ENCODE measurements at regions not wholly inside any gene's neighbourhood (a gene's known extent, or its start where the extent isn't known, plus 50 kb on each side); places are given as distances from the start of the nearest gene placed in this dataset.

GRCh38 chr13:99867535-99868257 is 103.9 kb downstream of the ZIC5 start:
- Histone ChIP-seq H3K36me3 (no peaks in the 10 kb centered on the region), H3K4me3 (no peak overlapping the region), H3K27ac (no peak overlapping the region), H3K4me1 (no peaks in the 10 kb centered on the region), H3K9me3 (no peaks in the 10 kb centered on the region), H3K27me3 (no peaks in the 10 kb centered on the region)
- intact Hi-C loops (cut with DNase I), result no loop called here
- DNase-seq (no peak), ATAC-seq (no peak)
- TF ChIP-seq, protein P1, sequence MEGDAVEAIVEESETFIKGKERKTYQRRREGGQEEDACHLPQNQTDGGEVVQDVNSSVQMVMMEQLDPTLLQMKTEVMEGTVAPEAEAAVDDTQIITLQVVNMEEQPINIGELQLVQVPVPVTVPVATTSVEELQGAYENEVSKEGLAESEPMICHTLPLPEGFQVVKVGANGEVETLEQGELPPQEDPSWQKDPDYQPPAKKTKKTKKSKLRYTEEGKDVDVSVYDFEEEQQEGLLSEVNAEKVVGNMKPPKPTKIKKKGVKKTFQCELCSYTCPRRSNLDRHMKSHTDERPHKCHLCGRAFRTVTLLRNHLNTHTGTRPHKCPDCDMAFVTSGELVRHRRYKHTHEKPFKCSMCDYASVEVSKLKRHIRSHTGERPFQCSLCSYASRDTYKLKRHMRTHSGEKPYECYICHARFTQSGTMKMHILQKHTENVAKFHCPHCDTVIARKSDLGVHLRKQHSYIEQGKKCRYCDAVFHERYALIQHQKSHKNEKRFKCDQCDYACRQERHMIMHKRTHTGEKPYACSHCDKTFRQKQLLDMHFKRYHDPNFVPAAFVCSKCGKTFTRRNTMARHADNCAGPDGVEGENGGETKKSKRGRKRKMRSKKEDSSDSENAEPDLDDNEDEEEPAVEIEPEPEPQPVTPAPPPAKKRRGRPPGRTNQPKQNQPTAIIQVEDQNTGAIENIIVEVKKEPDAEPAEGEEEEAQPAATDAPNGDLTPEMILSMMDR (IDR thresholded peaks at IDR 0.05), result no peak

DNA sequence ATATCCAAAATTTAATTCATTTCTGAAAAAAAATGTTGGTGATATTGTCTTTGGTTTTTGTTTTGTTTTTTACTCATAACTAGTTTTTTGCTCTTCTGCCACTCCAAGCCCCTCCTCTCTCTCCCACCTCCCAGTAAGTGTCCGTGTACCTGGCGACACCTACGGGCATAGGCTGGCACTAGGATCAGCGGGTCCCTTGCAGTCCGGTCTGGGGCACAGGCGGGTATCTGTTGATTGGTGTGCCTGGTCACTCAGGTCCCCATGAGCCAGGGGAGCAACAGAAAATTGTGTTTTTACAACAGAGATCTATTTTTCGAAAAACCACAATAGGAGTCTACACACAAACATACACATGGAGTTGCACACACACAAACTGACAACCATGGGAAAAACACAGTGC is 104.8 kb downstream of the ZIC5 start:
- ATAC-seq (no peak), DNase-seq (no peak)
- H3K36me3 ChIP-seq, result no peaks in the 10 kb centered on the region
- no peak overlapping the region for H3K27ac ChIP-seq
- H3K4me3 ChIP-seq, result no peak overlapping the region
- TF ChIP-seq, protein P1 (IDR thresholded peaks at IDR 0.05), result no peak
- no peaks in the 10 kb centered on the region for H3K9me3 ChIP-seq
- H3K4me1 ChIP-seq, result no peaks in the 10 kb centered on the region
- intact Hi-C loops (cut with DNase I), result no loop called here
- H3K27me3 ChIP-seq, result no peaks in the 10 kb centered on the region

DNA sequence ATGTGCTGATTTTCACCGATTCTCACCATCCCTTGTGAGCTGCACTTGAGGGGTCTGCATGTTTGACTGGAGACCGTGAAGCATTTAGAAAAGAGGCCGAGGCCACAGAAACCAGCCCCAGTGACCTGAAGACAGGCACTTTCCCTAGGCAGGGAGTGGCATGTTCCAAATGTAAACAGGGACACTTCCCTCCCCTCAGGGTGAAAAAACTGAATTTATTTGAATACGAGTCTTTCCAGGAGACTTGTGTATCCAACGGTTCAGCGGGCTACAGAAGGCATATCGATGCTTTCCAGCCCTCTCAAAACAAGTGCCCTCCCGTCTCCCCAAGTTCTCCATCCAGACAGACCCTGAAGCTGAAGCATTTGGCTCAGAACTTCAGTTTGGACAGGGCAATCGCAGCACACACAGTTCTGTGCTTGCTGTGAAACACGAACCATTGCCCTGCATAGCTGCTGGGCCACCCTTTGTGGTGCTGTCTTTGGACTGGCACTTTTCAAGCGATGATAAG is 106.1 kb downstream of the ZIC5 start:
- no peak for ATAC-seq
- no peak overlapping the region for H3K27ac ChIP-seq
- no peaks in the 10 kb centered on the region for H3K36me3 ChIP-seq
- H3K9me3 ChIP-seq, result no peaks in the 10 kb centered on the region
- H3K4me1 ChIP-seq, result no peaks in the 10 kb centered on the region
- no peak for DNase-seq
- H3K27me3 ChIP-seq, result no peaks in the 10 kb centered on the region
- no peak overlapping the region for H3K4me3 ChIP-seq
- intact Hi-C loops (cut with DNase I), result no loop called here
- TF ChIP-seq, protein P1 (IDR thresholded peaks at IDR 0.05), result no peak

- H3K4me3 ChIP-seq, result no peak overlapping the region
- no peak for DNase-seq
- H3K27me3 ChIP-seq, result no peaks in the 10 kb centered on the region
- H3K4me1 ChIP-seq, result no peaks in the 10 kb centered on the region
- intact Hi-C loops (cut with DNase I), result no loop called here
- no peaks in the 10 kb centered on the region for H3K9me3 ChIP-seq
- TF ChIP-seq, protein P1 (IDR thresholded peaks at IDR 0.05), result no peak
- no peaks in the 10 kb centered on the region for H3K36me3 ChIP-seq
- no peak overlapping the region for H3K27ac ChIP-seq
- ATAC-seq, result no peak
Observed at GRCh38 chr13:99864627-99864990, 107.0 kb downstream of the ZIC5 start.

GRCh38 chr13:99863789-99864626 is 107.6 kb downstream of the ZIC5 start:
- Histone ChIP-seq H3K27ac (no peak overlapping the region), H3K27me3 (no peaks in the 10 kb centered on the region), H3K36me3 (no peaks in the 10 kb centered on the region), H3K4me1 (no peaks in the 10 kb centered on the region), H3K4me3 (no peak overlapping the region), H3K9me3 (no peaks in the 10 kb centered on the region)
- DNase-seq, result no peak
- ATAC-seq, result no peak
- TF ChIP-seq, protein P1 (IDR thresholded peaks at IDR 0.05), result no peak
- intact Hi-C loops (cut with DNase I), result no loop called here

Data from left lung (tissue), 4 donors.